ENCODE measurements at regions not wholly inside any gene's neighbourhood (a gene's known extent, or its start where the extent isn't known, plus 50 kb on each side); places are given as distances from the start of the nearest gene placed in this dataset.
"Not testable (repeated sequence)": the region's sequence is repeated elsewhere in the genome, so short reads cannot be mapped to it uniquely, and the experiment has no call there.

GRCh38 chr4:186851291-186852072, 127.8 kb upstream of the FAT1 start:
- no peak for DNase-seq
- H3K36me3 Mint-ChIP-seq: no peaks in the 10 kb centered on the region
- no peaks in the 10 kb centered on the region for H3K27me3 Mint-ChIP-seq
- no peak overlapping the region for H3K4me3 Mint-ChIP-seq
- H3K9me3 Mint-ChIP-seq: peaks cover 15% of the 10 kb centered on the region
- no peak overlapping the region for H3K27ac Mint-ChIP-seq
- no peaks in the 10 kb centered on the region for H3K4me1 Mint-ChIP-seq

GRCh38 chr4:186852073-186852420, 128.4 kb upstream of the FAT1 start:
- Mint-ChIP-seq H3K4me1 (no peaks in the 10 kb centered on the region), H3K27me3 (no peaks in the 10 kb centered on the region), H3K4me3 (no peak overlapping the region), H3K27ac (no peak overlapping the region), H3K9me3 (peaks cover 13% of the 10 kb centered on the region), H3K36me3 (no peaks in the 10 kb centered on the region)
- DNase-seq: no peak

GRCh38 chr4:186852964-186853391, 129.3 kb upstream of the FAT1 start:
- no peaks in the 10 kb centered on the region for H3K4me1 Mint-ChIP-seq
- no peak overlapping the region for H3K4me3 Mint-ChIP-seq
- peaks cover 11% of the 10 kb centered on the region for H3K9me3 Mint-ChIP-seq
- H3K36me3 Mint-ChIP-seq: no peaks in the 10 kb centered on the region
- no peak for DNase-seq
- no peaks in the 10 kb centered on the region for H3K27me3 Mint-ChIP-seq
- H3K27ac Mint-ChIP-seq: no peak overlapping the region

GRCh38 chr4:186854256-186854655, 130.6 kb upstream of the FAT1 start:
- H3K4me1 Mint-ChIP-seq: no peaks in the 10 kb centered on the region
- H3K9me3 Mint-ChIP-seq: peaks cover 9% of the 10 kb centered on the region
- DNase-seq: no peak
- H3K27me3 Mint-ChIP-seq: no peaks in the 10 kb centered on the region
- no peak overlapping the region for H3K4me3 Mint-ChIP-seq
- H3K27ac Mint-ChIP-seq: no peak overlapping the region
- no peaks in the 10 kb centered on the region for H3K36me3 Mint-ChIP-seq

- H3K4me1 Mint-ChIP-seq: no peaks in the 10 kb centered on the region
These were observed 131.5 kb upstream of the FAT1 start for GRCh38 chr4:186855111-186855510.

GRCh38 chr4:186857793-186858192, 134.1 kb upstream of the FAT1 start:
- H3K36me3 Mint-ChIP-seq: no peaks in the 10 kb centered on the region
- no peaks in the 10 kb centered on the region for H3K4me1 Mint-ChIP-seq

More at GRCh38 chr4:186855111-186855510, 131.5 kb upstream of the FAT1 start:
- Mint-ChIP-seq H3K4me3 (no peak overlapping the region), H3K9me3 (peaks cover 10% of the 10 kb centered on the region), H3K36me3 (no peaks in the 10 kb centered on the region), H3K27me3 (no peaks in the 10 kb centered on the region), H3K27ac (no peak overlapping the region)
- DNase-seq: no peak

GRCh38 chr4:186858355-186858754, 134.7 kb upstream of the FAT1 start:
- Mint-ChIP-seq H3K4me1 (no peaks in the 10 kb centered on the region), H3K9me3 (peaks cover 2% of the 10 kb centered on the region), H3K27ac (no peak overlapping the region), H3K36me3 (no peaks in the 10 kb centered on the region), H3K27me3 (no peaks in the 10 kb centered on the region), H3K4me3 (no peak overlapping the region)
- DNase-seq: no peak

More at GRCh38 chr4:186857793-186858192, 134.1 kb upstream of the FAT1 start:
- no peak for DNase-seq
- Mint-ChIP-seq H3K4me3 (no peak overlapping the region), H3K9me3 (peaks cover 2% of the 10 kb centered on the region), H3K27ac (no peak overlapping the region), H3K27me3 (no peaks in the 10 kb centered on the region)

- Mint-ChIP-seq H3K27me3 (no peaks in the 10 kb centered on the region), H3K27ac (no peak overlapping the region), H3K4me3 (no peak overlapping the region), H3K4me1 (no peaks in the 10 kb centered on the region), H3K9me3 (peaks cover 2% of the 10 kb centered on the region), H3K36me3 (no peaks in the 10 kb centered on the region)
- no peak for DNase-seq
These were observed 135.8 kb upstream of the FAT1 start for GRCh38 chr4:186859420-186859819.

- Mint-ChIP-seq H3K27me3 (no peaks in the 10 kb centered on the region), H3K27ac (no peak overlapping the region), H3K4me3 (no peak overlapping the region), H3K36me3 (no peaks in the 10 kb centered on the region), H3K4me1 (no peaks in the 10 kb centered on the region), H3K9me3 (peaks cover 2% of the 10 kb centered on the region)
- DNase-seq: no peak
These were observed 137.7 kb upstream of the FAT1 start for GRCh38 chr4:186861317-186861716.

- H3K36me3 Mint-ChIP-seq: no peaks in the 10 kb centered on the region
- no peak overlapping the region for H3K4me3 Mint-ChIP-seq
- H3K27ac Mint-ChIP-seq: no peak overlapping the region
- no peaks in the 10 kb centered on the region for H3K27me3 Mint-ChIP-seq
- DNase-seq: no peak
- no peaks in the 10 kb centered on the region for H3K4me1 Mint-ChIP-seq
- peaks cover 6% of the 10 kb centered on the region for H3K9me3 Mint-ChIP-seq
These were observed 148.2 kb upstream of the FAT1 start for GRCh38 chr4:186871856-186872255.

GRCh38 chr4:186873095-186873494, 149.4 kb upstream of the FAT1 start:
- H3K4me3 Mint-ChIP-seq, H3K27ac Mint-ChIP-seq, DNase-seq, H3K9me3 Mint-ChIP-seq, H3K4me1 Mint-ChIP-seq, H3K27me3 Mint-ChIP-seq, H3K36me3 Mint-ChIP-seq: not testable (repeated sequence)

GRCh38 chr4:186875476-186875875, 151.8 kb upstream of the FAT1 start:
- Mint-ChIP-seq H3K4me1 (no peaks in the 10 kb centered on the region), H3K9me3 (peaks cover 6% of the 10 kb centered on the region), H3K27ac (no peak overlapping the region), H3K36me3 (no peaks in the 10 kb centered on the region), H3K4me3 (no peak overlapping the region), H3K27me3 (no peaks in the 10 kb centered on the region)
- no peak for DNase-seq

GRCh38 chr4:186876961-186877626, 153.4 kb upstream of the FAT1 start:
- H3K27ac Mint-ChIP-seq: no peak overlapping the region
- DNase-seq: no peak
- H3K4me3 Mint-ChIP-seq: no peak overlapping the region
- H3K4me1 Mint-ChIP-seq: no peaks in the 10 kb centered on the region
- H3K9me3 Mint-ChIP-seq: peaks cover 6% of the 10 kb centered on the region
- no peaks in the 10 kb centered on the region for H3K27me3 Mint-ChIP-seq
- no peaks in the 10 kb centered on the region for H3K36me3 Mint-ChIP-seq

GRCh38 chr4:186878203-186878776, 154.6 kb upstream of the FAT1 start:
- Mint-ChIP-seq H3K4me1 (no peaks in the 10 kb centered on the region), H3K27me3 (no peaks in the 10 kb centered on the region), H3K4me3 (no peak overlapping the region), H3K27ac (no peak overlapping the region), H3K36me3 (no peaks in the 10 kb centered on the region), H3K9me3 (peaks cover 6% of the 10 kb centered on the region)
- DNase-seq: no peak

- H3K27me3 Mint-ChIP-seq: no peaks in the 10 kb centered on the region
- no peak for DNase-seq
- H3K4me3 Mint-ChIP-seq: no peak overlapping the region
These were observed 158.0 kb upstream of the FAT1 start for GRCh38 chr4:186881521-186882220.

More at GRCh38 chr4:186881521-186882220, 158.0 kb upstream of the FAT1 start:
- Mint-ChIP-seq H3K4me1 (no peaks in the 10 kb centered on the region), H3K36me3 (no peaks in the 10 kb centered on the region), H3K27ac (no peak overlapping the region), H3K9me3 (peaks cover 2% of the 10 kb centered on the region)
